ENCODE measurements at regions not wholly inside any gene's neighbourhood (a gene's known extent, or its start where the extent isn't known, plus 50 kb on each side); places are given as distances from the start of the nearest gene placed in this dataset.
"Not testable (repeated sequence)": the region's sequence is repeated elsewhere in the genome, so short reads cannot be mapped to it uniquely, and the experiment has no call there.

DNA sequence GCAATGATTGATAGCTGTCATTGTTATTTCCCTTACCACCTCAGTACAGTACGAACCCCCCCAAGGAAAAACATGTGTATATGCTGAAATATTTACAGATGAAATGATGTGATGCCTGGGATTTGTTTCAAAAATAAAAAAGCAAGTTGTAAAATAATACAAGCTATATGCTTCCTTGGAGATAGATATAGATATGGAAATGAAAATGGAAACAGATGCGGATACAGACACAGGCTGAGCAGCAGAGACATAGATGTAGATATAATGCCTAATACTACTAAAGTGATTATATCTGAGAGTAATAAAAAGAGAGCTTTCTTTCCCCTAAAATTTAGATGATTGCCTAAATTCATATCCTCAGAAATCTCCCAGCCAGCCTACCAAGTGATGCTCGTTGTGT lies 127.5 kb upstream of the TNPO1 start:
- no peak overlapping the region for H3K4me3 ChIP-seq (ENCODE audit: low read depth, low read length)
- TF ChIP-seq CTCF (IDR thresholded peaks at IDR 0.05; ENCODE audit: low read depth, low read length), result no peak
- no peak for DNase-seq (ENCODE audit: low read depth, low spot score)
- in situ Hi-C loops (cut with HindIII; ENCODE audit: low sequenced_read_pairs), result no loop called here

DNA sequence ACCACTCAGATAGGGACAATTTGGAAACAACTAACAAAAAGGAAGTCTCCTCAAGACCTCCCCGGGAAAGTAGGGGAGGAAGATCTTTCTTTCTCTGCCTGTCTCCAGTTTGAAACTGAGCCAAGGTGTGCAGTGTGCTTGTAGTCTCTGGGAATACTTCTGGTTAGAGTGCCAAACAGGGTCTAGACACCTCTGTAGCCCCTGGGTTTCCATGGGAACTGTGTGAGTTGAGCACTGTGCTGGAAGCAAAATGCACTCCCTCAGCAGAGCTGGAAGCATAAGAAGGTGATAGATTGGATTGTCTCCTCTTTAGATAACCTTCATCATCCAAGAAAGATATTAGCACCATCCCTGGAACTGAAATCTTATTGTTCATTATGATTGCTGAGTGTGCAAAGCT lies 129.2 kb upstream of the TNPO1 start:
- in situ Hi-C loops (cut with HindIII; ENCODE audit: low sequenced_read_pairs), result no loop called here
- DNase-seq (ENCODE audit: low read depth, low spot score), result no peak
- TF ChIP-seq CTCF (IDR thresholded peaks at IDR 0.05; ENCODE audit: low read depth, low read length), result no peak
- no peak overlapping the region for H3K4me3 ChIP-seq (ENCODE audit: low read depth, low read length)

GRCh38 chr5:72682561-72682960 lies 133.9 kb upstream of the TNPO1 start:
- H3K4me3 ChIP-seq (ENCODE audit: low read depth, low read length), result no peak overlapping the region
- in situ Hi-C loops (cut with HindIII; ENCODE audit: low sequenced_read_pairs), result no loop called here
- TF ChIP-seq CTCF (IDR thresholded peaks at IDR 0.05; ENCODE audit: low read depth, low read length), result no peak
- no peak for DNase-seq (ENCODE audit: low read depth, low spot score)

DNA sequence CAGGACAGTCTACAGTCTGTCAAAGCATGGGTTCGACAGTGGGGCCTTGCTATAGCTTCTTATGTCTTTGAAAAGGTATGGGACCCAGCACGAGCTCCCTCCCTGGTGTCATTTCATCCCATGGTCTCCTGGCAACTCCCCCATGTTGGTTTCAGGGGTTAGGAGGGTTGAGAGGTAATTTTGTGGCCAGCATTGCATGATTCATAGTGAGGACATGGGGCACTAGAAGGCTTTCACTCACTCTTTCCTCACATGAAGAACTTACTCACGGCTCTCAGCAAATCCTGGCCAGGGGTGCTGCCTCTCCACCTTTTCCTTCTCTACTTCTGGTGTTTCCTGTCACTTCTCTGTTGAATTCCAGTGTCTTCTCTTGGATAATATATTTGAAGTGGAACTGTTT lies 134.7 kb upstream of the TNPO1 start:
- no peak overlapping the region for H3K4me3 ChIP-seq (ENCODE audit: low read depth, low read length)
- in situ Hi-C loops (cut with HindIII; ENCODE audit: low sequenced_read_pairs), result no loop called here
- DNase-seq (ENCODE audit: low read depth, low spot score), result no peak
- no peak for TF ChIP-seq CTCF (IDR thresholded peaks at IDR 0.05; ENCODE audit: low read depth, low read length)

DNA sequence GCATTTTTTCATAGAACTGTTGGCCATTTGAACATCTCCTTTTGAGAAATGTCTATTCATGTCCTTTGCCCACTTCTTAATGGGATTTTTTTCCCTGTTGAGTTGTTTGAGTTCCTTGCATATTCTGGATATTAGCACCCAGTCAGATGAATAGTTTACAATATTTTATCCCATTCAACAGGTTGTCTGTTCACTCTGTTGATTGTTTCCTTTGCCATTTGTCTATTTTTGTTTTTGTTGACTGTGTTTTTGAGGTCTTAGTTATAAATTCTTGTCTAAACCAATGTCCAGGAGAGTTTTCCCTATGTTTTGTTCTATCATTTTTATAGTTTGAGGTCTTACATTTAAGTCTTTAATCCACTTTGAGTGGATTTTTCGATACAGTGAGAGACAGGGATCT lies 139.0 kb upstream of the TNPO1 start:
- no peak overlapping the region for H3K4me3 ChIP-seq (ENCODE audit: low read depth, low read length)
- in situ Hi-C loops (cut with HindIII; ENCODE audit: low sequenced_read_pairs), result no loop called here
- DNase-seq (ENCODE audit: low read depth, low spot score), result no peak
- TF ChIP-seq CTCF (IDR thresholded peaks at IDR 0.05; ENCODE audit: low read depth, low read length), result no peak

DNA sequence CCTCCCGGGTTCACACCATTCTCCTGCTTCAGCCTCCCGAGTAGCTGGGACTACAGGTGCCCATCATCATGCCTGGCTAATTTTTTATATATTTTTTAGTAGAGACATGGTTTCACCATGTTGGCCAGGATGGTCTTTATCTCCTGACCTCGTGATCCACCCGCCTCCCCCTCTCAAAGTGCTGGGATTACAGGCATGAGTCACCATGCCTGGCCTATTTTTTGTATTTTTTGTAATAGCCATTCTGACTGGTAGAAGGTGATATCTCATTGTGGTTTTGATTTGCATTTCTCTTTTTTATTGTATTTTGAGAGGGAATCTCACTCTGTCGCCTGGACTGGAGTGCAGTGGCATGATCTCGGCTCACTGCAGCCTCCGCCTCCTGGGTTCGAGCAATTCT lies 139.6 kb upstream of the TNPO1 start:
- DNase-seq (ENCODE audit: low read depth, low spot score); in situ Hi-C loops (cut with HindIII; ENCODE audit: low sequenced_read_pairs); H3K4me3 ChIP-seq (ENCODE audit: low read depth, low read length): not testable (repeated sequence)

DNA sequence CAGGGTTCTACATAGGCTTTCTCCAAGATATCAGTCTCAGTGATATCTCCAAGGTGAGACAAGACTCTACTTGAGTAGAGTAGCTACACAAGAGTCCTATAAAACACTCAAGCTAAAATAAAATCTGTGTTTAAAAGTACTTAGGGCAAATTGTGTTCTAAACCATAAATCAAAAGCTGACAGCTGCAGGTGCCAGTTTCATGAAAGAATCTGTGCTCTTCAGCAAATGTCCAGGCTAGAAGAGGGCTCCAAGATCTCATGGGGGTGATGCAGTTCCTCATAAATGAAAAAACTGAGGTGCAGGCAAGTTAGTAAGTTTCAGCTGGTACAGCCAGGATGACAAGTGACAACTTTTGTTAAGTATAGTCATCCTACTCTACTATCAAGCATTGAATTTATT lies 142.8 kb upstream of the TNPO1 start:
- no peak for DNase-seq (ENCODE audit: low read depth, low spot score)
- in situ Hi-C loops (cut with HindIII; ENCODE audit: low sequenced_read_pairs), result no loop called here
- no peak overlapping the region for H3K4me3 ChIP-seq (ENCODE audit: low read depth, low read length)
- no peak for TF ChIP-seq CTCF (IDR thresholded peaks at IDR 0.05; ENCODE audit: low read depth, low read length)

Data from astrocyte of the spinal cord (primary cell).